Left lung (tissue), 4 donors: ENCODE measurements at regions not wholly inside any gene's neighbourhood (a gene's known extent, or its start where the extent isn't known, plus 50 kb on each side); places are given as distances from the start of the nearest gene placed in this dataset.

ENCODE experiments used
- ATAC-seq: fragments of 200-7000 bp; cut with Tn5 transposase; one replicate; pipeline ENCODE4 v1.9.1; 2020; ENCODE audit warnings: moderate library complexity
- DNase-seq, 4 donors: peaks; one replicate each; pipeline ENCODE4 v3.0.0-alpha.2; 2013 to 2020
- H3K27ac ChIP-seq, 2 donors: fragments of 200-600 bp; sonication (generic) in 1 of 2; one replicate each; pipeline versions ENCODE4 v1.5.0 to v1.8.0; 2020 to 2021
- H3K27me3 ChIP-seq, 2 donors: fragments of 200-600 bp; sonication (generic) in 1 of 2; one replicate each; pipeline versions ENCODE4 v1.5.0 to v1.8.0; 2020 to 2021
- H3K36me3 ChIP-seq, 2 donors: fragments of 200-600 bp; sonication (generic) in 1 of 2; one replicate each; pipeline versions ENCODE4 v1.5.0 to v1.8.0; 2020 to 2021
- H3K4me1 ChIP-seq, 2 donors: fragments of 200-600 bp; one replicate each; pipeline ENCODE4 v1.8.0; 2021
- H3K4me3 ChIP-seq, 2 donors: fragments of 200-600 bp; sonication (generic) in 1 of 2; one replicate each; pipeline versions ENCODE4 v1.5.0 to v1.8.0; 2020 to 2021; ENCODE audit warnings: mild to moderate bottlenecking in 1 of 2
- H3K9me3 ChIP-seq, 2 donors: fragments of 200-600 bp; sonication (generic) in 1 of 2; one replicate each; pipeline versions ENCODE4 v1.5.0 to v1.8.0; 2020 to 2021
- CTCF ChIP-seq, 2 donors: fragments of 200-600 bp; sonication (generic) in 1 of 2; IDR thresholded peaks; one replicate each; pipeline versions ENCODE4 v1.5.0 to v1.8.0; 2021; ENCODE audit warnings: antibody characterized with exemption in 2 of 2
- intact Hi-C, 2 donors: fragments of 100-400 bp; cut with DNase I; formaldehyde crosslinking; loops; one replicate each; pipeline versions ENCODE4 v1.11.2 to v1.14.2; 2022
- donor health status: DM: no; HTN: yes; CAD: no.
- donor health status: DM: no; HTN: no; CAD: no.

- H3K9me3 ChIP-seq: no peaks in the 10 kb centered on the region
- DNase-seq (no peak), ATAC-seq (no peak)
- H3K36me3 ChIP-seq: no peaks in the 10 kb centered on the region
- H3K27ac ChIP-seq: no peak overlapping the region
- TF ChIP-seq CTCF (IDR thresholded peaks at IDR 0.05): no peak
- intact Hi-C loops: no loop called here
- H3K4me3 ChIP-seq: no peak overlapping the region
- no peaks in the 10 kb centered on the region for H3K4me1 ChIP-seq
- H3K27me3 ChIP-seq: no peaks in the 10 kb centered on the region
Measured at GRCh38 chr2:76427452-76427851, 716.7 kb upstream of the GCFC2 start.

- intact Hi-C loops: loop anchor here in 1 of 2 donors (10.0 kb wide), 1 partner anchor 211 kb away; no protein-coding TSS in a partner anchor
- Histone ChIP-seq H3K4me3 (no peak overlapping the region), H3K9me3 (peaks cover 0 to 2% of the 10 kb centered on the region in 2 donors), H3K36me3 (no peaks in the 10 kb centered on the region), H3K27ac (no peak overlapping the region), H3K4me1 (no peaks in the 10 kb centered on the region), H3K27me3 (no peaks in the 10 kb centered on the region)
- ATAC-seq (no peak), DNase-seq (no peak)
- no peak for TF ChIP-seq CTCF (IDR thresholded peaks at IDR 0.05)
Measured at GRCh38 chr2:76415821-76416220, 705.1 kb upstream of the GCFC2 start.

GRCh38 chr2:76413436-76413835 is 702.7 kb upstream of the GCFC2 start:
- peaks cover 0 to 8% of the 10 kb centered on the region in 2 donors for H3K9me3 ChIP-seq
- no peak for TF ChIP-seq CTCF (IDR thresholded peaks at IDR 0.05)
- H3K4me1 ChIP-seq: no peaks in the 10 kb centered on the region
- H3K36me3 ChIP-seq: no peaks in the 10 kb centered on the region
- no peak overlapping the region for H3K27ac ChIP-seq
- DNase-seq (no peak), ATAC-seq (no peak)
- H3K4me3 ChIP-seq: no peak overlapping the region
- intact Hi-C loops: loop anchor here in 1 of 2 donors (10.0 kb wide), 1 partner anchor 209 kb away; no protein-coding TSS in a partner anchor
- no peaks in the 10 kb centered on the region for H3K27me3 ChIP-seq

- intact Hi-C loops: no loop called here
- Histone ChIP-seq H3K9me3 (peaks cover 0 to 9% of the 10 kb centered on the region in 2 donors), H3K27me3 (no peaks in the 10 kb centered on the region), H3K4me1 (no peaks in the 10 kb centered on the region), H3K36me3 (no peaks in the 10 kb centered on the region), H3K4me3 (no peak overlapping the region), H3K27ac (no peak overlapping the region)
- ATAC-seq (no peak), DNase-seq (peak in 1 of 4 donors; percentile 59)
- no peak for TF ChIP-seq CTCF (IDR thresholded peaks at IDR 0.05)
Measured at GRCh38 chr2:76406134-76406855, 695.6 kb upstream of the GCFC2 start.

- ATAC-seq: no peak
- Histone ChIP-seq H3K27ac (no peak overlapping the region), H3K4me3 (no peak overlapping the region), H3K4me1 (no peaks in the 10 kb centered on the region), H3K36me3 (no peaks in the 10 kb centered on the region), H3K27me3 (no peaks in the 10 kb centered on the region), H3K9me3 (no peaks in the 10 kb centered on the region)
- DNase-seq: no peak
- intact Hi-C loops: no loop called here
- TF ChIP-seq CTCF (IDR thresholded peaks at IDR 0.05): no peak
Measured at GRCh38 chr2:76393356-76393755, 682.6 kb upstream of the GCFC2 start.
